ENCODE measurements at regions not wholly inside any gene's neighbourhood (a gene's known extent, or its start where the extent isn't known, plus 50 kb on each side); places are given as distances from the start of the nearest gene placed in this dataset.

GRCh38 chr2:4515871-4516761 lies 812.7 kb downstream of the DCDC2C start:
- DNase-seq, result no peak

DNA sequence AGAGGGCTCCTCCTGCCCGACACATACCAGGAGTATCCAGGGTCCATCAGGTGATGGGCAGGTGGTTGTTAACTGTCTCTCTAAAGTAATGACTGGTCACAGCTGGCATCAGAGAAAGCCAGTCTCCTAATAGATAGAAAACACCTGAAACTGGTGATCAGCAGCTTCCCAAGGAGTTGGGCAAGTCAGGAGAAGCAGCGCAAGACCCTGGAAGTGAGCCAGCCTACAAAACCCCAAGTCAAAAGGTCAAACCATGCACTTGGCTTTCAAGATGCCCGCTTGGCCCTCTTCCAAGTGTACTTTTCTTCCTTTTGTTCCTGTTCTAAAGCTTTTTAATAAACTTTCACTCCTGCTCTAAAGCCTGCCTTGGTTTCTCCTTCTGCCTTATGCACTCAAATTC lies 815.2 kb downstream of the DCDC2C start:
- DNase-seq, result no peak

DNA sequence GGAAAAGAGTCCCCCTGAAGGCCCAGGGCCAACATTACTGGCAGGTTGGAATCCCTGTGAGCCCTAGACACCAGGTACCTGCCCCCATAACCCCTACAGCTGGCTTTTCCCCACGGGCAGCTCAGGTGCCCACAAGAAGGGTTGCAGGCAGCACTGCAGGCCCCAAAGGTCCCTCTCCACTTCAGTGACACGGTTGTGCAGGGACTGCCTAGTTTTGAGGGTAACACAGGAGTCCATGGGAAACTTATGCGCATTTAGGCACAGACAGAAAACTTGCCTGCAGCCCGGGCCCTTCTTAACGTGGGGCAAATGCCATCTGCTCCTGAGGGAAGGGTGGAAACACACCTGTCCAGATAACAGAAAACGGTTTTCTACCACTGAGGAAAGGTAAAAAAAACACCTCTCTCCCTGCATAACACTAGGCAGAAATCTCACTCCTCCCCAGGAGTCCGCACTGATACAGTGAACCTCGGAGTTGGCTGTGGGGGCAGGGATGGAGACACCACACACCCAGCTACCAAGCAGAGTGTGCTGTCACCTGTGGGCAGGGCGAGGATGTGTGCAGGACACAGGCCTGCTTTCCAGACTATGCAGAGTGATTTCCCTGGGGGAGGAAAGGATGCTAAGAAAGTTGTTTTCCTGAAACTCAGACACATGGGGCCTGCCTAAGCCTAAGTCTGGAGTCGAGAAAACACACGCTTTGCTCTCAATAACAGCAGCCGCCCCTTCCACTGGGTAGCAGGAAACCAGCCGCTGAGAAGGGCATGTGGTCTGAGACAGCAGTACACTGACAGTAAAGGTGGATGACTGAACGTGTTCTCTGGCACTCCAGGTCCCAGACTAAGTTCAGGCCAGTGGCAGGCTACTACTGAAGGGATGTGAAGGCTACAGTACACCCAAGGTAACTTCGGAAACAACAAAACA lies 819.4 kb downstream of the DCDC2C start:
- no peak for DNase-seq

DNA sequence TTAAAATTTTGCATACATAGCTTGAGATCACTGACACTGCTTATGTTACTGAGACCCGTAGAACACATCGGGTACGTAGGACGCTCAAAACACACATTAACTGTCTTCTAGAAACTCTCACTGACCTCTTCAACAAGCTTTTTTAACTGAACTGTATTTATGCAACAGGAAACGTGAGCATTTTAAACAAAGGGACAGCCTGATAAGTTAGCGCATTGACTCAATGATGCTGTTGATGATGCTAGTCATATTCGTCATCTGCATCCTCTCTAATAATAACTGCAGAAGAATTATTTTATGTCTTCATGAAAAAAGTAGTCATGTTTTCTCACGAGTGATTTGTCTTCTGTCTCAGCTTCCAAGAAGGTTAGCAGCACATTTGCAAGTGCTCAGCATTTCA lies 824.0 kb downstream of the DCDC2C start:
- no peak for DNase-seq

DNA sequence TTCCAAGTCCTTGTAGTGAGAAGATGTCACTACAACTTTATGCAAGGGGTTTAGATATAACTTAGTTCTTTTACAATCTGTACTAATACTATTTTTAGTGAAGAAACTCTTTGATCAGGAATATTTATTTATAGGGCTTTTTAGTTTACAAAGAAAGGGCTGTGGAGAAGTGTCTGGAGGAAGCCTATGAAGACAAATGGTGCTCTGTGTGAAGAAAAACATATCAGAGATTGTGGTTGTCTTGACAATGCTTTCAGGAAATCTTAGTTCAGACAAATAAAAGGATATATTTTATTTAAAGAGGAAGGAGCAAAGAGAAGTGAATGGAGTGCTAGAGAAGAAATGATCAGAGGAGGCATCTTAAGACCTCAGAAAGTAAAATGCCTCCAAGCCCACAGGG lies 824.9 kb downstream of the DCDC2C start:
- DNase-seq, result no peak

- DNase-seq, result no peak
Observed at GRCh38 chr2:4528773-4529172, 825.4 kb downstream of the DCDC2C start.

GRCh38 chr2:4529738-4530137 lies 826.4 kb downstream of the DCDC2C start:
- no peak for DNase-seq

DNA sequence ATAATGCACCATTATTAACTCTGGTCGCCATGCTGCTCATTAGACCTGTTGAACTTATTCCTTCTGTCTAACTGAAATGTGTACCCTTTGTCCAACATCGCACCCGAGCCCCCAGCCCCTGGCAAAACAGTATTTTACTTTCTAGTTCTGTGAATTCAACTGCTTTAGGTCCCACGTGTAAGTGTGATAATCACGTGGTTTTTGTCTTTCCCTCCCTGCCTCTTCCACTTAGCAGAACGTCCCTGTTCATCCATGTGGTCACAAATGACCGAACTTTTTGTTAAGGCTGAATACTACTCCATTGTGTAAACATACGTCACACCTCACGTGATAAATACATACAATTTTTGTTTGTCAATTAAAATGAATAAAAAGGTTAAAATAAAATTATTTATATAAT lies 826.9 kb downstream of the DCDC2C start:
- DNase-seq, result no peak

DNA sequence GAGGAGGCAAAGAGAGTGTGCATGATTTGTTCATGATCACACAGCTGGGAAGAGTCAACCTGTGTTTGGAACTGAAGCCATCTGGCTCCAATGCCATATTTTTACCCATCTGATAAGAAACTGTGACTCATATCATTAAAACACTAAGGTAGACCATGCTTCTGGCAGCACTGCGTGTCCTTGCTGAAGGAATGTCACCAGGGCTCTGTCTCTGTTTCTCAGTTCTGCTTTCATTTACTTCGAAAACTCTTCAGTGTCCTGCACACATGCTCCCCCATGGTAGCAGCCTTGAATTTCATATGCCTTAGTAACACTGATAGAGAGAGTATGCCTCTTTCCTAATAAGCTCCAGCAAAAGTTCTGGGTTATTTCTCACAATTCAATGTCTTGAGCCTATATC lies 830.4 kb downstream of the DCDC2C start:
- DNase-seq, result no peak

GRCh38 chr2:4539121-4539520 lies 835.7 kb downstream of the DCDC2C start:
- no peak for DNase-seq

DNA sequence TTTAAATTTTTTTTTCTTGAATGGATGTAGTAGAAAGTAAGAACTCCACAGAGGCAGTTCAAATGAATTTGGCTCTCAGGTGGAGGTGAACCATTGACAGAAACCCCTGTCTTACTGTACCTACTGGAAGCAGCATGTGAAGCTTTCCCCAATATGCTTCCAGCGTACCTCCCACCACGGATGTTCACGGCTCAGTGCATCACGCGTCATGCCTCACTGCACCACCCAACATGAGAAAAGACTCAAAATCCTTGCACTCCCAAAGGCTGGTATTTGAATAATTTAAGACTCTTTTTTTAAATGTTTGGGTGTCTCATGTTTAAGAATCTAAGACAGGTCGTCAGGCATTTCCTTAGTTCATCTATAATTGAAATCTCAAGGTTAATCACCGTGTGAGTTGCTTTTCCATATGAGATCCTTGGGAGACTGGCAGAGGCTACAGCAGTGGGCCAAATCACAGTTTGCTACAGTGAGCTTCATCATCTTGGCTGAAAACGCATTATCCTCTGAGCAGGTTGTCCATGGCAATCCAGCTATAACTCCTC lies 846.4 kb downstream of the DCDC2C start:
- no peak for DNase-seq

GRCh38 chr2:4551691-4552474 lies 848.5 kb downstream of the DCDC2C start:
- no peak for DNase-seq

GRCh38 chr2:4553241-4553640 lies 849.9 kb downstream of the DCDC2C start:
- no peak for DNase-seq

DNA sequence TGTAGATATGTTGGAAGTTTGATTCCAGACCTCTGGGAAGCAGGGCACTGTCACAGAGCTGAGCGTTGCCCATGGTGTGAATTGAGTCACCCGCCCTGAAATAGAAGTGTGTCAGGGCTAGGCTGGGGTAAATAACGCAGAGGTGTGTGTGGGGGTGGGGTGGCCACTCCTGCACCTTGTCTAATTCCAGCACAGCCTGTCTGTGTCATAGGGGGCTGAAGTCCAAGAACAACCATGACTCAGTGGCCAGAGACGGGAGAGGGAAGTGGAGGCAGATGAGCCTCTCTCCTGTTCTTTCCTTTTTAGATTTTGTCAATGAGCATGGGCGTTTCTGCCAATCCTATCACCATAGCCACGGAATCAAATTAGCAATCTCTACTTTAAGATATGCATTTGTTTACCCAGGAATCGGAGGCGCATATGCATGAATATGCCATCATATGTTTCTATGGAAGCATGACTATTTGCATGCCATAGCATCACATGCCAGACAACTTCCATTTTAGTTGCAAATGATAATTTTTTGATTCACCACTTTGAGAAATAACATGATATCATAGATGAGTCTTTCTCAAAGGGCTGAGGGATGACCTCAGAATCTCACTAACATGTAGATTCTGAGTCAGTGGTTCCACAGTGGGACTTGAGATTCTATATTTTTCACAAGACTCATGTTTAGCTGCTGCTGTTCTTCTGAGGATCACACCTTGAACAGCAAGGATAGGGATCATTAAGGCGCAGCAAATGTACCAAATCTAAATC lies 852.9 kb downstream of the DCDC2C start:
- DNase-seq, result no peak

GRCh38 chr2:4561196-4561595 lies 857.8 kb downstream of the DCDC2C start:
- no peak for DNase-seq

- DNase-seq, result no peak
Observed at GRCh38 chr2:4576075-4576474, 872.7 kb downstream of the DCDC2C start.

GRCh38 chr2:4579977-4580376 lies 876.6 kb downstream of the DCDC2C start:
- DNase-seq, result no peak

DNA sequence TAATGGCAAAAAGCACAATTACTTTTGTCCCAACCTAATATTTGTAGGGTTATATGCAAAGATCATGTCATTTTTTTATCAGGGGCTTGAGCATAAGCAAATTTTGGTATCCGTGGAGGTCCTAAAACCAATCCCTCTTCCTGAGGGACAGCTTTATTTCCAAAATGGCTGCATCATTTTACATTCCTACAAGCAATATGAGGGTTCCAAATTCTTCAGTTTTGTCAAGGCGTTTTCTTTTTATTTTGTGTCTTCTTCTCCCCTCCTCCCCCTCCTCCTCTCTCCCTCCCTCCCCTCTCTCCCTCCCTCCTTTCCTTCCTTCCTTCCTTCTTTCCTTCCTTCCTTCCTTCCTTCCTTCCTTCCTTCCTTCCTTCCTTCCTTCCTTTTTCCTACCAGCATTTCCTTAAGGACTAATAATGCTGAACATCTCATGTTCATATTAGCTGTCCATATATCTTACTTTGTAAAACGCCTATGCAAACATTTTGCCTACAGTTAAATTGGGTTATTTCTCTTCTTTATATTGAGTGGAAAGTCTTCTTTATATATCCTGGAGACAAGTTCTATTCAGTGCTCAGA lies 881.8 kb downstream of the DCDC2C start:
- DNase-seq, result no peak

DNA sequence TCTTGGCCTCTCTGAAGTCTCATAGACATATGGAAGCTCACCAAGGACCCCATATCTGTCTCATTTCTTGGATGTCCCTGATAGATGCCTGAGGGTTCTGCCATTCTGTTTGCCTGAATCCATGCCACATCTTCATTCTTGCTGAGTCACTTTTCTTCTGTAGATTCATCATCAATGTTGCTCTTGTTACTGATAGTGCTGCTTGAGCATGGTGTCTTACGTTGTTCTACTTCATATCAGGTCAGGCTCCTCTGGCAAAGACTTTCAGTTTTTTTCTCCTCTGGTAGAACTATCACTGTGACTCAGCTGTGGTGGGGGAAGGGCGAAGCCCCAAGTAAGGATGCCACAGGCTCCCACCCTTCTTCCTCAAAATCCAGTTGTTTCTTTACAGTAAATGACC lies 885.2 kb downstream of the DCDC2C start:
- no peak for DNase-seq

- no peak for DNase-seq
Observed at GRCh38 chr2:4591261-4591660, 887.9 kb downstream of the DCDC2C start.

GRCh38 chr2:4597400-4597799 lies 894.0 kb downstream of the DCDC2C start:
- no peak for DNase-seq

DNA sequence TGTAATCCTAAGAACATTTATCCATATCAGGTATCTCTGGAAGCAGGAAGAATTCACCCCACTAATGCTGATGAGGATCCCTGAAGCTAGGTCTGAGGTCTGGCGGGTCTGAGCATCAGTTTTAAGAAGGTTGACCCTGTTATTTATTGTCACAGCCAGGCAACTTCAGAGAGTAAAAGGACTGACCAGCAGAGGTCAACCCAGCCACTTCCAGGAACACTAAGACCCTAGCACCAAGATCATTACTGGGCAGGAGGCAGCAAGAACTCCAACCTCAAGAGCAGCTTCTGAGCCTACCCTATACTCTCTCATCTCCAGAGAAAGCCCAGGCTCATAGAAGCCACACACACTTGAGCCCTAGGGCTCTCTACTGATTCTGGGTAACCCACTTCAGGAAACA lies 901.4 kb downstream of the DCDC2C start:
- no peak for DNase-seq
